CD14-positive monocyte (primary cell): ENCODE measurements at regions not wholly inside any gene's neighbourhood (a gene's known extent, or its start where the extent isn't known, plus 50 kb on each side); places are given as distances from the start of the nearest gene placed in this dataset.
A peak's percentile ranks its signal among the peaks of the same experiment; 100 is the strongest.

Source experiments
- DNase-seq, 3 donors: peaks; one replicate each; pipeline ENCODE4 v3.0.0-alpha.2; 2011 to 2022
- H2AFZ ChIP-seq: 2 replicates; pipeline ENCODE4 v1.6.0; 2012; ENCODE audit warnings: mild to moderate bottlenecking, low read depth, low read length, inconsistent platforms; ENCODE audit not compliant: insufficient read depth, poor library complexity, severe bottlenecking
- H3K27ac ChIP-seq, 2 donors: 1 replicate in 1 of 2; 2 replicates in 1 of 2; pipeline ENCODE4 v1.5.1; 2012 to 2013; ENCODE audit warnings: low read length in 2 of 2, control low read depth in 1 of 2, inconsistent platforms in 1 of 2, low read depth in 1 of 2, mild to moderate bottlenecking in 1 of 2
- H3K27me3 ChIP-seq, 2 donors: one replicate each; pipeline versions ENCODE4 v1.6.0 to v1.6.1; 2011 to 2013; ENCODE audit warnings: low read length in 2 of 2; ENCODE audit not compliant: control insufficient read depth in 2 of 2, insufficient read depth in 2 of 2
- H3K36me3 ChIP-seq, 2 donors: replicated peaks in 1 of 2; 1 replicate in 1 of 2; 2 replicates in 1 of 2; pipeline versions ENCODE4 v1.5.1 to v1.6.1; 2012 to 2013; ENCODE audit warnings: low read length in 2 of 2, control low read depth in 1 of 2, inconsistent platforms in 1 of 2, mild to moderate bottlenecking in 1 of 2; ENCODE audit not compliant: insufficient read depth in 2 of 2, control insufficient read depth in 1 of 2
- H3K4me1 ChIP-seq, 2 donors: 1 replicate in 1 of 2; 2 replicates in 1 of 2; pipeline versions ENCODE4 v1.5.1 to v1.6.1; 2012 to 2013; ENCODE audit warnings: low read length in 2 of 2, control low read depth in 1 of 2, inconsistent platforms in 1 of 2, mild to moderate bottlenecking in 1 of 2, moderate library complexity in 1 of 2; ENCODE audit not compliant: insufficient read depth in 2 of 2, control insufficient read depth in 1 of 2
- H3K4me2 ChIP-seq: replicated peaks from 2 replicates; pipeline ENCODE3; 2012; ENCODE audit warnings: low read length, moderate library complexity, mild to moderate bottlenecking; ENCODE audit not compliant: poor library complexity, severe bottlenecking; ENCODE audit errors: extremely low read depth
- H3K4me3 ChIP-seq, 3 experiments: fragments of 200-600 bp in 1 of 3; sonication (generic) in 1 of 3; replicated peaks in 1 of 3; 1 replicate in 2 of 3; 2 replicates in 1 of 3; pipeline ENCODE4 v1.5.1; 2011 to 2013; ENCODE audit warnings: low read length in 3 of 3, mild to moderate bottlenecking in 3 of 3, control low read depth in 2 of 3, low read depth in 2 of 3, inconsistent platforms in 1 of 3, moderate library complexity in 1 of 3
- H3K79me2 ChIP-seq: 2 replicates; pipeline ENCODE4 v1.6.0; 2012; ENCODE audit warnings: mild to moderate bottlenecking, control low read depth, inconsistent platforms, low read length, moderate library complexity; ENCODE audit not compliant: insufficient read depth
- H3K9ac ChIP-seq: 2 replicates; pipeline ENCODE4 v1.6.0; 2017; ENCODE audit warnings: low read length, mild to moderate bottlenecking; ENCODE audit not compliant: insufficient read depth, poor library complexity, severe bottlenecking
- H3K9me3 ChIP-seq, 2 donors: replicated peaks in 1 of 2; 1 replicate in 1 of 2; 2 replicates in 1 of 2; pipeline versions ENCODE4 v1.5.1 to v1.6.1; 2012 to 2013; ENCODE audit warnings: low read length in 2 of 2, control low read depth in 1 of 2; ENCODE audit not compliant: control insufficient read depth in 1 of 2, insufficient read depth in 1 of 2
- H4K20me1 ChIP-seq: 2 replicates; pipeline ENCODE4 v1.6.0; 2012; ENCODE audit warnings: mild to moderate bottlenecking, low read length, control low read depth, moderate library complexity; ENCODE audit not compliant: insufficient read depth
- H3K27ac Mint-ChIP-seq, 7 donors: one replicate each; pipeline ENCODE4 v1.8.0; 2020; ENCODE audit warnings: mild to moderate bottlenecking in 7 of 7, mixed read lengths in 7 of 7, moderate library complexity in 6 of 7, inconsistent platforms in 2 of 7
- H3K27me3 Mint-ChIP-seq, 3 donors: one replicate each; pipeline ENCODE4 v1.8.0; 2021 to 2022; ENCODE audit warnings: low read depth in 3 of 3, mild to moderate bottlenecking in 3 of 3, mixed read lengths in 3 of 3, moderate library complexity in 3 of 3, inconsistent platforms in 1 of 3
- H3K36me3 Mint-ChIP-seq, 2 donors: one replicate each; pipeline ENCODE4 v1.8.0; 2020; ENCODE audit warnings: mixed read lengths in 2 of 2, inconsistent platforms in 1 of 2, mild to moderate bottlenecking in 1 of 2
- H3K4me1 Mint-ChIP-seq: one replicate; pipeline ENCODE4 v1.8.0; 2020; ENCODE audit warnings: mild to moderate bottlenecking, mixed read lengths
- H3K4me3 Mint-ChIP-seq, 2 donors: one replicate each; pipeline ENCODE4 v1.8.0; 2020; ENCODE audit warnings: mild to moderate bottlenecking in 2 of 2, mixed read lengths in 2 of 2, moderate library complexity in 1 of 2
- H3K9me3 Mint-ChIP-seq, 7 donors: one replicate each; pipeline ENCODE4 v1.8.0; 2020 to 2022; ENCODE audit warnings: mixed read lengths in 7 of 7, mild to moderate bottlenecking in 6 of 7, moderate library complexity in 6 of 7, inconsistent platforms in 2 of 7
- WGBS: methylation state at CpG from one replicate; pipeline ENCODE4 v1.1.5; 2013; ENCODE audit warnings: missing lambda C conversion rate; ENCODE audit not compliant: insufficient coverage; 5-methylcytosine and 5-hydroxymethylcytosine counted together
- intact Hi-C, 2 donors: fragments of 100-400 bp; cut with micrococcal nuclease; formaldehyde crosslinking; loops; one replicate each; pipeline versions ENCODE4 v1.15.0 to v1.15.1; 2023
- small RNA-seq: library from RNA; depleted of rRNA; stranded (forward); fragments of <200 nt; gene quantifications from one replicate; pipeline ENCODE3, GENCODE V24; 2012; ENCODE audit warnings: low read depth; ENCODE audit not compliant: insufficient read length
- TF ChIP-seq, protein P1 (sequence below): fragments of 200-600 bp; IDR thresholded peaks from one replicate; pipeline ENCODE4 v1.8.0; 2022; ENCODE audit warnings: antibody characterized with exemption, mild to moderate bottlenecking

GRCh38 chr16:50853329-50853728 lies 111.4 kb downstream of the CYLD start:
- no peak overlapping the region for H3K4me3 ChIP-seq
- Mint-ChIP-seq H3K36me3 (no peaks in the 10 kb centered on the region), H3K4me3 (no peak overlapping the region), H3K4me1 (peaks cover 8% of the 10 kb centered on the region), H3K9me3 (peaks cover 0 to 5% (median 0%) of the 10 kb centered on the region in 7 donors), H3K27me3 (peaks cover 6 to 10% (median 6%) of the 10 kb centered on the region in 3 donors), H3K27ac (no peak overlapping the region)
- H3K27me3 ChIP-seq: peaks cover 2 to 3% of the 10 kb centered on the region in 2 donors
- no peak overlapping the region for H3K4me2 ChIP-seq
- no peaks in the 10 kb centered on the region for H3K4me1 ChIP-seq
- H3K9me3 ChIP-seq: no peaks in the 10 kb centered on the region
- no peak overlapping the region for H3K9ac ChIP-seq
- WGBS: no CpG with 5 or more reads among the region's 1 CpG
- no peaks in the 10 kb centered on the region for H3K36me3 ChIP-seq
- TF ChIP-seq, protein P1, sequence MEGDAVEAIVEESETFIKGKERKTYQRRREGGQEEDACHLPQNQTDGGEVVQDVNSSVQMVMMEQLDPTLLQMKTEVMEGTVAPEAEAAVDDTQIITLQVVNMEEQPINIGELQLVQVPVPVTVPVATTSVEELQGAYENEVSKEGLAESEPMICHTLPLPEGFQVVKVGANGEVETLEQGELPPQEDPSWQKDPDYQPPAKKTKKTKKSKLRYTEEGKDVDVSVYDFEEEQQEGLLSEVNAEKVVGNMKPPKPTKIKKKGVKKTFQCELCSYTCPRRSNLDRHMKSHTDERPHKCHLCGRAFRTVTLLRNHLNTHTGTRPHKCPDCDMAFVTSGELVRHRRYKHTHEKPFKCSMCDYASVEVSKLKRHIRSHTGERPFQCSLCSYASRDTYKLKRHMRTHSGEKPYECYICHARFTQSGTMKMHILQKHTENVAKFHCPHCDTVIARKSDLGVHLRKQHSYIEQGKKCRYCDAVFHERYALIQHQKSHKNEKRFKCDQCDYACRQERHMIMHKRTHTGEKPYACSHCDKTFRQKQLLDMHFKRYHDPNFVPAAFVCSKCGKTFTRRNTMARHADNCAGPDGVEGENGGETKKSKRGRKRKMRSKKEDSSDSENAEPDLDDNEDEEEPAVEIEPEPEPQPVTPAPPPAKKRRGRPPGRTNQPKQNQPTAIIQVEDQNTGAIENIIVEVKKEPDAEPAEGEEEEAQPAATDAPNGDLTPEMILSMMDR: no peak
- H3K27ac ChIP-seq: no peak overlapping the region
- no peaks in the 10 kb centered on the region for H3K79me2 ChIP-seq
- no peaks in the 10 kb centered on the region for H4K20me1 ChIP-seq
- DNase-seq: no peak
- H2AFZ ChIP-seq: no peak overlapping the region
- intact Hi-C loops: no loop called here

Small RNAs in the stretch of these regions (small RNA-seq; reads per million reads assigned to genes)
- gene RNA5SP426: 50.8 reads per million, percentile 94 among the genes with 10 or more reads in this experiment
